ENCODE measurements at regions not wholly inside any gene's neighbourhood (a gene's known extent, or its start where the extent isn't known, plus 50 kb on each side); places are given as distances from the start of the nearest gene placed in this dataset.

DNA sequence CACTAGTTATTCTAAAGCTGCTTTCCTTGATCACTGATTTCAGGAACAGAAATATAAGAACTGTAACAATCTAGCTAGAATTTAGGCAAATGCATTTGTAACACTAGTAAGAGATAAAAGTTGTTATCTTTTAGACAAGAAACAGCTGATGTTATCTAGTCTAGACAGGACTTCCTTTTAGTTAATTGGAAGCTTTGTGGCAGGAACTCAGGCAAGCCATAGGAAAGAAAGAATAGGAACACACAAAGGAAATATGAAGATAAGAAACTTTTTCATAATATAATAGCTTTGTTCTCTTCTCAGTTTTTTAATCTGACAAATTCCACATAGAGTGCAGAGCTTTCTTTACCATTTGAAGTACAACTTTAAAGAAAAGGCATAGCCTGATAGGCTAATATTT lies 59.0 kb upstream of the AGR3 start:
- Histone ChIP-seq H3K4me2 (ENCODE audit: insufficient read depth, insufficient read length, low read length) (no peak overlapping the region), H2BK20ac (ENCODE audit: low read depth, low read length, poor library complexity, severe bottlenecking) (no peak overlapping the region), H3K27ac (ENCODE audit: insufficient read length, low read depth, low read length) (no peak overlapping the region), H2AFZ (ENCODE audit: low read length) (no peak overlapping the region), H3K9ac (ENCODE audit: extremely low read depth, insufficient read length, low read length) (no peak overlapping the region), H3T11ph (ENCODE audit: low read length) (no peak overlapping the region), H2BK15ac (ENCODE audit: low read depth, low read length) (no peak overlapping the region), H3K9me3 (ENCODE audit: control insufficient read depth, low read depth, low read length) (peaks cover 6% of the 10 kb centered on the region), H3K14ac (ENCODE audit: insufficient read depth, low read length) (no peak overlapping the region), H3K23me2 (ENCODE audit: insufficient read length, low read depth, low read length, poor library complexity, severe bottlenecking) (no peaks in the 10 kb centered on the region), H4K5ac (ENCODE audit: insufficient read length, low read depth, low read length) (no peak overlapping the region), H4K8ac (replicated peaks; ENCODE audit: insufficient read length, low read depth, low read length) (no peak overlapping the region), H3K23ac (ENCODE audit: insufficient read length, low read depth, low read length) (no peak overlapping the region), H3K4me1 (ENCODE audit: insufficient read depth, low read length) (no peaks in the 10 kb centered on the region), H4K91ac (ENCODE audit: insufficient read length, low read depth, low read length) (no peak overlapping the region), H3K56ac (ENCODE audit: insufficient read length, low read depth, low read length) (no peak overlapping the region), H3K18ac (ENCODE audit: insufficient read length, low read depth, low read length) (no peak overlapping the region), H2BK120ac (ENCODE audit: low read depth, low read length, poor library complexity, severe bottlenecking) (no peak overlapping the region), H2BK12ac (ENCODE audit: insufficient read length, low read depth, low read length) (no peak overlapping the region), H4K20me1 (ENCODE audit: control insufficient read depth, insufficient read depth, insufficient read length) (no peaks in the 10 kb centered on the region), H3K4ac (ENCODE audit: low read depth, low read length) (no peak overlapping the region), H2AK5ac (ENCODE audit: insufficient read length, low read length) (no peak overlapping the region), H3K79me2 (ENCODE audit: insufficient read depth, low read length) (no peaks in the 10 kb centered on the region), H3K79me1 (ENCODE audit: insufficient read depth, low read depth, low read length, poor library complexity, severe bottlenecking) (no peaks in the 10 kb centered on the region), H2BK5ac (ENCODE audit: insufficient read length, low read length) (no peak overlapping the region), H3K27me3 (ENCODE audit: insufficient read depth, low read length) (no peaks in the 10 kb centered on the region)
- H3K4me1 Mint-ChIP-seq = 0 out of 4 replicates have a peak, but pooled peaks cover 2 to 3% of the 10 kb centered on the region in 2 experiments
- no peaks in the 10 kb centered on the region for H3K27me3 Mint-ChIP-seq (ENCODE audit: low read depth)
- no peak overlapping the region for H3K27ac Mint-ChIP-seq
- TF ChIP-seq, protein P1, sequence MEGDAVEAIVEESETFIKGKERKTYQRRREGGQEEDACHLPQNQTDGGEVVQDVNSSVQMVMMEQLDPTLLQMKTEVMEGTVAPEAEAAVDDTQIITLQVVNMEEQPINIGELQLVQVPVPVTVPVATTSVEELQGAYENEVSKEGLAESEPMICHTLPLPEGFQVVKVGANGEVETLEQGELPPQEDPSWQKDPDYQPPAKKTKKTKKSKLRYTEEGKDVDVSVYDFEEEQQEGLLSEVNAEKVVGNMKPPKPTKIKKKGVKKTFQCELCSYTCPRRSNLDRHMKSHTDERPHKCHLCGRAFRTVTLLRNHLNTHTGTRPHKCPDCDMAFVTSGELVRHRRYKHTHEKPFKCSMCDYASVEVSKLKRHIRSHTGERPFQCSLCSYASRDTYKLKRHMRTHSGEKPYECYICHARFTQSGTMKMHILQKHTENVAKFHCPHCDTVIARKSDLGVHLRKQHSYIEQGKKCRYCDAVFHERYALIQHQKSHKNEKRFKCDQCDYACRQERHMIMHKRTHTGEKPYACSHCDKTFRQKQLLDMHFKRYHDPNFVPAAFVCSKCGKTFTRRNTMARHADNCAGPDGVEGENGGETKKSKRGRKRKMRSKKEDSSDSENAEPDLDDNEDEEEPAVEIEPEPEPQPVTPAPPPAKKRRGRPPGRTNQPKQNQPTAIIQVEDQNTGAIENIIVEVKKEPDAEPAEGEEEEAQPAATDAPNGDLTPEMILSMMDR (conservative IDR thresholded peaks at IDR 0.05) = no peak
- DNase-seq = no peak
- H3K9me3 Mint-ChIP-seq = peaks cover 27 to 33% of the 10 kb centered on the region in 2 experiments
- peaks cover 6 to 28% (median 10%) of the 10 kb centered on the region in 3 experiments; a peak in 6 of 7 replicates for H3K36me3 Mint-ChIP-seq (ENCODE audit: insufficient read depth in 1 of 3, low read depth in 3 of 3)
- no peak overlapping the region for H3K4me3 Mint-ChIP-seq
